CD14-positive monocyte (primary cell): ENCODE measurements at regions not wholly inside any gene's neighbourhood (a gene's known extent, or its start where the extent isn't known, plus 50 kb on each side); places are given as distances from the start of the nearest gene placed in this dataset.

ENCODE experiments used
- DNase-seq, 3 donors: peaks; one replicate each; pipeline ENCODE4 v3.0.0-alpha.2; 2011 to 2022
- H2AFZ ChIP-seq: 2 replicates; pipeline ENCODE4 v1.6.0; 2012; ENCODE audit warnings: mild to moderate bottlenecking, low read depth, low read length, inconsistent platforms; ENCODE audit not compliant: insufficient read depth, poor library complexity, severe bottlenecking
- H3K27ac ChIP-seq, 2 donors: 1 replicate in 1 of 2; 2 replicates in 1 of 2; pipeline ENCODE4 v1.5.1; 2012 to 2013; ENCODE audit warnings: low read length in 2 of 2, control low read depth in 1 of 2, inconsistent platforms in 1 of 2, low read depth in 1 of 2, mild to moderate bottlenecking in 1 of 2
- H3K27me3 ChIP-seq, 2 donors: one replicate each; pipeline versions ENCODE4 v1.6.0 to v1.6.1; 2011 to 2013; ENCODE audit warnings: low read length in 2 of 2; ENCODE audit not compliant: control insufficient read depth in 2 of 2, insufficient read depth in 2 of 2
- H3K36me3 ChIP-seq, 2 donors: replicated peaks in 1 of 2; 1 replicate in 1 of 2; 2 replicates in 1 of 2; pipeline versions ENCODE4 v1.5.1 to v1.6.1; 2012 to 2013; ENCODE audit warnings: low read length in 2 of 2, control low read depth in 1 of 2, inconsistent platforms in 1 of 2, mild to moderate bottlenecking in 1 of 2; ENCODE audit not compliant: insufficient read depth in 2 of 2, control insufficient read depth in 1 of 2
- H3K4me1 ChIP-seq, 2 donors: 1 replicate in 1 of 2; 2 replicates in 1 of 2; pipeline versions ENCODE4 v1.5.1 to v1.6.1; 2012 to 2013; ENCODE audit warnings: low read length in 2 of 2, control low read depth in 1 of 2, inconsistent platforms in 1 of 2, mild to moderate bottlenecking in 1 of 2, moderate library complexity in 1 of 2; ENCODE audit not compliant: insufficient read depth in 2 of 2, control insufficient read depth in 1 of 2
- H3K4me2 ChIP-seq: replicated peaks from 2 replicates; pipeline ENCODE3; 2012; ENCODE audit warnings: low read length, moderate library complexity, mild to moderate bottlenecking; ENCODE audit not compliant: poor library complexity, severe bottlenecking; ENCODE audit errors: extremely low read depth
- H3K4me3 ChIP-seq, 3 experiments: fragments of 200-600 bp in 1 of 3; sonication (generic) in 1 of 3; replicated peaks in 1 of 3; 1 replicate in 2 of 3; 2 replicates in 1 of 3; pipeline ENCODE4 v1.5.1; 2011 to 2013; ENCODE audit warnings: low read length in 3 of 3, mild to moderate bottlenecking in 3 of 3, control low read depth in 2 of 3, low read depth in 2 of 3, inconsistent platforms in 1 of 3, moderate library complexity in 1 of 3
- H3K79me2 ChIP-seq: 2 replicates; pipeline ENCODE4 v1.6.0; 2012; ENCODE audit warnings: mild to moderate bottlenecking, control low read depth, inconsistent platforms, low read length, moderate library complexity; ENCODE audit not compliant: insufficient read depth
- H3K9ac ChIP-seq: 2 replicates; pipeline ENCODE4 v1.6.0; 2017; ENCODE audit warnings: low read length, mild to moderate bottlenecking; ENCODE audit not compliant: insufficient read depth, poor library complexity, severe bottlenecking
- H3K9me3 ChIP-seq, 2 donors: replicated peaks in 1 of 2; 1 replicate in 1 of 2; 2 replicates in 1 of 2; pipeline versions ENCODE4 v1.5.1 to v1.6.1; 2012 to 2013; ENCODE audit warnings: low read length in 2 of 2, control low read depth in 1 of 2; ENCODE audit not compliant: control insufficient read depth in 1 of 2, insufficient read depth in 1 of 2
- H4K20me1 ChIP-seq: 2 replicates; pipeline ENCODE4 v1.6.0; 2012; ENCODE audit warnings: mild to moderate bottlenecking, low read length, control low read depth, moderate library complexity; ENCODE audit not compliant: insufficient read depth
- H3K27ac Mint-ChIP-seq, 7 donors: one replicate each; pipeline ENCODE4 v1.8.0; 2020; ENCODE audit warnings: mild to moderate bottlenecking in 7 of 7, mixed read lengths in 7 of 7, moderate library complexity in 6 of 7, inconsistent platforms in 2 of 7
- H3K27me3 Mint-ChIP-seq, 3 donors: one replicate each; pipeline ENCODE4 v1.8.0; 2021 to 2022; ENCODE audit warnings: low read depth in 3 of 3, mild to moderate bottlenecking in 3 of 3, mixed read lengths in 3 of 3, moderate library complexity in 3 of 3, inconsistent platforms in 1 of 3
- H3K36me3 Mint-ChIP-seq, 2 donors: one replicate each; pipeline ENCODE4 v1.8.0; 2020; ENCODE audit warnings: mixed read lengths in 2 of 2, inconsistent platforms in 1 of 2, mild to moderate bottlenecking in 1 of 2
- H3K4me1 Mint-ChIP-seq: one replicate; pipeline ENCODE4 v1.8.0; 2020; ENCODE audit warnings: mild to moderate bottlenecking, mixed read lengths
- H3K4me3 Mint-ChIP-seq, 2 donors: one replicate each; pipeline ENCODE4 v1.8.0; 2020; ENCODE audit warnings: mild to moderate bottlenecking in 2 of 2, mixed read lengths in 2 of 2, moderate library complexity in 1 of 2
- H3K9me3 Mint-ChIP-seq, 7 donors: one replicate each; pipeline ENCODE4 v1.8.0; 2020 to 2022; ENCODE audit warnings: mixed read lengths in 7 of 7, mild to moderate bottlenecking in 6 of 7, moderate library complexity in 6 of 7, inconsistent platforms in 2 of 7
- WGBS: methylation state at CpG from one replicate; pipeline ENCODE4 v1.1.5; 2013; ENCODE audit warnings: missing lambda C conversion rate; ENCODE audit not compliant: insufficient coverage; 5-methylcytosine and 5-hydroxymethylcytosine counted together
- intact Hi-C, 2 donors: fragments of 100-400 bp; cut with micrococcal nuclease; formaldehyde crosslinking; loops; one replicate each; pipeline versions ENCODE4 v1.15.0 to v1.15.1; 2023
- TF ChIP-seq, protein P1 (sequence below): fragments of 200-600 bp; IDR thresholded peaks from one replicate; pipeline ENCODE4 v1.8.0; 2022; ENCODE audit warnings: antibody characterized with exemption, mild to moderate bottlenecking

DNA sequence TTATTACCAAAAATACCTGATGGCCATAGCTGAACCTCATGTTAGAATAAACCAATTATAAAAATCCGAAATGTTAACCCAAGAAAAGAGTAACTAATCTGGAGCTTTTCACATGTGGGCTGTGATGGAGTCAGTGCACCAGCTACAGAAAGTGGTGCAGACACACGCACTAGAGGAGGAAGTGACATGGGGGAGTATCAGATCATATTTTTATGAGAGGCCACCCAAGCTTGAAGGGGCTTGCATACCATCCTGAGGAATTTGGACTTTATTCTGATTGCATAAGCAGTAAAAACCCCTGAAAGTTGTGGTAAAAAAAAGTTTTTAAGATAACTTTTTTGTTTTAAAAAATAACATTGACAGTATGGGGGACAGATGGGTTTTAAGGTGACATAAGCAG, 1148.5 kb upstream of the CELF2 start:
- H4K20me1 ChIP-seq = no peaks in the 10 kb centered on the region
- no peaks in the 10 kb centered on the region for H3K4me1 ChIP-seq
- Mint-ChIP-seq H3K27ac (no peak overlapping the region), H3K4me1 (no peaks in the 10 kb centered on the region), H3K36me3 (no peaks in the 10 kb centered on the region), H3K4me3 (no peak overlapping the region), H3K9me3 (peaks cover 0 to 6% (median 2%) of the 10 kb centered on the region in 7 donors), H3K27me3 (peaks cover 0 to 1% (median 1%) of the 10 kb centered on the region in 3 donors)
- H3K9me3 ChIP-seq = no peaks in the 10 kb centered on the region
- no peak overlapping the region for H3K4me2 ChIP-seq
- no peak for DNase-seq
- 80% methylated on average over 1 of the region's 2 CpGs for WGBS
- H3K27ac ChIP-seq = no peak overlapping the region
- H2AFZ ChIP-seq = no peak overlapping the region
- TF ChIP-seq, protein P1, sequence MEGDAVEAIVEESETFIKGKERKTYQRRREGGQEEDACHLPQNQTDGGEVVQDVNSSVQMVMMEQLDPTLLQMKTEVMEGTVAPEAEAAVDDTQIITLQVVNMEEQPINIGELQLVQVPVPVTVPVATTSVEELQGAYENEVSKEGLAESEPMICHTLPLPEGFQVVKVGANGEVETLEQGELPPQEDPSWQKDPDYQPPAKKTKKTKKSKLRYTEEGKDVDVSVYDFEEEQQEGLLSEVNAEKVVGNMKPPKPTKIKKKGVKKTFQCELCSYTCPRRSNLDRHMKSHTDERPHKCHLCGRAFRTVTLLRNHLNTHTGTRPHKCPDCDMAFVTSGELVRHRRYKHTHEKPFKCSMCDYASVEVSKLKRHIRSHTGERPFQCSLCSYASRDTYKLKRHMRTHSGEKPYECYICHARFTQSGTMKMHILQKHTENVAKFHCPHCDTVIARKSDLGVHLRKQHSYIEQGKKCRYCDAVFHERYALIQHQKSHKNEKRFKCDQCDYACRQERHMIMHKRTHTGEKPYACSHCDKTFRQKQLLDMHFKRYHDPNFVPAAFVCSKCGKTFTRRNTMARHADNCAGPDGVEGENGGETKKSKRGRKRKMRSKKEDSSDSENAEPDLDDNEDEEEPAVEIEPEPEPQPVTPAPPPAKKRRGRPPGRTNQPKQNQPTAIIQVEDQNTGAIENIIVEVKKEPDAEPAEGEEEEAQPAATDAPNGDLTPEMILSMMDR = no peak
- no peaks in the 10 kb centered on the region for H3K27me3 ChIP-seq
- H3K79me2 ChIP-seq = no peaks in the 10 kb centered on the region
- H3K4me3 ChIP-seq = no peak overlapping the region
- intact Hi-C loops = no loop called here
- H3K9ac ChIP-seq = no peak overlapping the region
- H3K36me3 ChIP-seq = no peaks in the 10 kb centered on the region

DNA sequence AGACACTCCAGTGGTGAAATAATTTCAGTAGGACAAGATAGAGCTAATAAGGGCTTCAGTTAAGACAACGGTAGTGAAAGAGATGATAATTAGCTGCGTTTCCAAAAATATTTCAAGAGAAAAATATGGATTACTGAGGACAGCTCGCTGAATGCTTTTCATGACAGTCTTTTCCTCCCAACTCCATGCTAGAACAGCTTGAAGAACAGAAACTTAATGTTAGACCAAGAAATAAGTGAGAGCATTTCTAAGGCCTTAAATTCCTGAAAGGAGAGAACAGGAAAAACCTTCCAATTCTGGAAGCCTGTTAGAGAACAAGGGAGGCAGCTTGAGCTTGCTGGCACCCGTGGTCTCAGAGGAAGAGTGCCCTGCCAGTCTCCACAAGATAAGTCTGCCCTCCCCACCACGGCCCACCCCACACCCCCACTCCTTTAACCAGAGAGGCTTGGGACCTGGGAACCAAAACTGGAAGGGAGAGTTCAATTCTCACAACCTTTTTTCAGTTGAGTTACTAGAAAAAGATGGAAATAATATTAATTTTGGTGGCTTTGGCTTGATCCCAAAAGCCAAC, 1148.0 kb upstream of the CELF2 start:
- H3K4me1 ChIP-seq = no peaks in the 10 kb centered on the region
- TF ChIP-seq, protein P1 = no peak
- no peak overlapping the region for H3K4me3 Mint-ChIP-seq

More for the DNA sequence above, 1148.0 kb upstream of the CELF2 start:
- Mint-ChIP-seq H3K27ac (no peak overlapping the region), H3K27me3 (peaks cover 0 to 1% (median under 1%) of the 10 kb centered on the region in 3 donors), H3K36me3 (no peaks in the 10 kb centered on the region), H3K9me3 (peaks cover 0 to 6% (median 2%) of the 10 kb centered on the region in 7 donors), H3K4me1 (no peaks in the 10 kb centered on the region)
- H3K36me3 ChIP-seq = no peaks in the 10 kb centered on the region
- H2AFZ ChIP-seq = no peak overlapping the region
- no peak for DNase-seq
- no peaks in the 10 kb centered on the region for H3K27me3 ChIP-seq
- WGBS = 100% methylated on average over 1 of the region's 5 CpGs
- H3K79me2 ChIP-seq = no peaks in the 10 kb centered on the region
- H3K9ac ChIP-seq = no peak overlapping the region
- no peak overlapping the region for H3K4me3 ChIP-seq
- no peak overlapping the region for H3K4me2 ChIP-seq
- H3K9me3 ChIP-seq = no peaks in the 10 kb centered on the region
- H3K27ac ChIP-seq = no peak overlapping the region
- no peaks in the 10 kb centered on the region for H4K20me1 ChIP-seq
- intact Hi-C loops = no loop called here
